HEK293 (cell line): ENCODE measurements at regions not wholly inside any gene's neighbourhood (a gene's known extent, or its start where the extent isn't known, plus 50 kb on each side); places are given as distances from the start of the nearest gene placed in this dataset.

ENCODE experiments used
- CTCF ChIA-PET: fragments of 350-600 bp; formaldehyde crosslinking; extraction: SDS; loops from one replicate; lab custom pipeline; 2021; ENCODE audit warnings: antibody characterized with exemption; lab: Yijun Ruan, JAX
- POLR2A ChIA-PET: fragments of 300-600 bp; formaldehyde crosslinking; extraction: SDS; loops from one replicate; lab custom pipeline; 2020; ENCODE audit warnings: antibody characterized with exemption, inconsistent platforms; lab: Yijun Ruan, JAX
- H3K27ac ChIP-seq: fragments of 200-500 bp; sonication (Bioruptor generic); 2 replicates; pipeline ENCODE4 v1.5.1; 2014; ENCODE audit warnings: low read depth, low read length, control low read depth, inconsistent platforms; ENCODE audit errors: extremely low read depth
- H3K36me3 ChIP-seq, 2 experiments: fragments of 200-500 bp in 1 of 2; sonication (Bioruptor generic) in 1 of 2; 1 replicate in 1 of 2; 2 replicates in 1 of 2; pipeline ENCODE4 v1.5.1; 2014 to 2017; ENCODE audit warnings: inconsistent platforms in 2 of 2, low read length in 2 of 2; ENCODE audit not compliant: control insufficient read depth in 2 of 2, insufficient read depth in 1 of 2
- H3K4me1 ChIP-seq: fragments of 200-500 bp; sonication (Bioruptor generic); 2 replicates; pipeline ENCODE4 v1.5.1; 2014; ENCODE audit warnings: mild to moderate bottlenecking, low read length, inconsistent platforms; ENCODE audit not compliant: control insufficient read depth, insufficient read depth
- H3K4me3 ChIP-seq: 2 replicates; pipeline ENCODE4 v1.5.1; 2011; ENCODE audit warnings: low read depth, mild to moderate bottlenecking, control low read depth, low read length, moderate library complexity
- H3K9me3 ChIP-seq: fragments of 200-500 bp; sonication (Bioruptor generic); 2 replicates; pipeline ENCODE4 v1.5.1; 2014; ENCODE audit warnings: low read depth, low read length, inconsistent platforms; ENCODE audit not compliant: control insufficient read depth, insufficient read depth
- GLI2 ChIP-seq: fragments of 450-650 bp; formaldehyde crosslinking; IDR thresholded peaks from 2 replicates; pipeline ENCODE4; 2017; ENCODE audit warnings: missing biosample characterization, missing genetic modification characterization, low read depth, borderline replicate concordance
- GLI4 ChIP-seq: fragments of 450-650 bp; formaldehyde crosslinking; IDR thresholded peaks from 2 replicates; pipeline ENCODE4 v1.5.1; 2016; ENCODE audit warnings: missing biosample characterization, missing genetic modification characterization
- KLF7 ChIP-seq: fragments of 450-650 bp; formaldehyde crosslinking; IDR thresholded peaks from 2 replicates; pipeline ENCODE4 v1.5.1; 2016; ENCODE audit warnings: missing biosample characterization, missing genetic modification characterization, borderline replicate concordance
- MZF1 ChIP-seq: fragments of 450-650 bp; formaldehyde crosslinking; IDR thresholded peaks from 2 replicates; pipeline ENCODE4 v1.5.1; 2017; ENCODE audit warnings: missing biosample characterization, missing genetic modification characterization, borderline replicate concordance
- TCF7L2 ChIP-seq: IDR thresholded peaks from 2 replicates; pipeline ENCODE4 v1.6.1; 2011; ENCODE audit warnings: low read depth, mild to moderate bottlenecking, inconsistent platforms, low read length, moderate library complexity, borderline replicate concordance
- ZBTB20 ChIP-seq: fragments of 450-650 bp; formaldehyde crosslinking; IDR thresholded peaks from 2 replicates; pipeline ENCODE4 v1.5.1; 2016; ENCODE audit warnings: missing biosample characterization, missing genetic modification characterization
- ZBTB48 ChIP-seq: fragments of 450-650 bp; formaldehyde crosslinking; IDR thresholded peaks from 2 replicates; pipeline ENCODE4 v1.5.1; 2016; ENCODE audit warnings: missing biosample characterization, missing genetic modification characterization
- ZFHX2 ChIP-seq: fragments of 450-650 bp; formaldehyde crosslinking; conservative IDR thresholded peaks from 2 replicates; pipeline ENCODE4 v1.5.1; 2016; ENCODE audit warnings: missing biosample characterization, missing genetic modification characterization
- ZFP37 ChIP-seq: fragments of 450-650 bp; formaldehyde crosslinking; IDR thresholded peaks from 2 replicates; pipeline ENCODE4 v1.5.1; 2016; ENCODE audit warnings: missing biosample characterization, missing genetic modification characterization
- ZNF169 ChIP-seq: fragments of 450-650 bp; formaldehyde crosslinking; IDR thresholded peaks from 2 replicates; pipeline ENCODE4 v1.5.1; 2016; ENCODE audit warnings: missing biosample characterization, missing genetic modification characterization
- ZNF175 ChIP-seq: fragments of 450-650 bp; formaldehyde crosslinking; IDR thresholded peaks from 2 replicates; pipeline ENCODE4 v1.5.1; 2016; ENCODE audit warnings: missing biosample characterization, missing genetic modification characterization
- ZNF19 ChIP-seq: fragments of 450-650 bp; formaldehyde crosslinking; IDR thresholded peaks from 2 replicates; pipeline ENCODE4; 2016; ENCODE audit warnings: missing biosample characterization, missing genetic modification characterization, low read depth
- ZNF221 ChIP-seq: fragments of 450-650 bp; formaldehyde crosslinking; IDR thresholded peaks from 2 replicates; pipeline ENCODE4 v1.5.1; 2017; ENCODE audit warnings: missing biosample characterization, missing genetic modification characterization, borderline replicate concordance
- ZNF292 ChIP-seq: fragments of 450-650 bp; formaldehyde crosslinking; IDR thresholded peaks from 2 replicates; pipeline ENCODE4 v1.5.1; 2016; ENCODE audit warnings: low read depth, missing biosample characterization, missing genetic modification characterization, borderline replicate concordance
- ZNF335 ChIP-seq: fragments of 450-650 bp; formaldehyde crosslinking; conservative IDR thresholded peaks from 2 replicates; pipeline ENCODE4 v1.5.1; 2016; ENCODE audit warnings: missing biosample characterization, missing genetic modification characterization
- ZNF433 ChIP-seq: fragments of 450-650 bp; formaldehyde crosslinking; IDR thresholded peaks from 2 replicates; pipeline ENCODE4 v1.5.1; 2016; ENCODE audit warnings: missing biosample characterization, missing genetic modification characterization, low read depth
- ZNF530 ChIP-seq: fragments of 450-650 bp; formaldehyde crosslinking; IDR thresholded peaks from 2 replicates; pipeline ENCODE4 v1.5.1; 2016; ENCODE audit warnings: low read depth, missing biosample characterization, missing genetic modification characterization
- ZNF561 ChIP-seq: fragments of 450-650 bp; IDR thresholded peaks from 2 replicates; pipeline ENCODE4 v1.5.1; 2018; ENCODE audit warnings: missing biosample characterization, missing genetic modification characterization, borderline replicate concordance
- ZNF596 ChIP-seq: fragments of 450-650 bp; IDR thresholded peaks from 2 replicates; pipeline ENCODE4 v1.5.0; 2018; ENCODE audit warnings: missing biosample characterization, mild to moderate bottlenecking, missing genetic modification characterization, moderate library complexity
- ZNF600 ChIP-seq: fragments of 450-650 bp; formaldehyde crosslinking; IDR thresholded peaks from 2 replicates; pipeline ENCODE4 v1.5.1; 2016; ENCODE audit warnings: missing biosample characterization, missing genetic modification characterization
- ZNF621 ChIP-seq: fragments of 450-650 bp; formaldehyde crosslinking; IDR thresholded peaks from 2 replicates; pipeline ENCODE4 v1.5.1; 2017; ENCODE audit warnings: missing biosample characterization, missing genetic modification characterization
- ZNF658 ChIP-seq: fragments of 450-650 bp; formaldehyde crosslinking; IDR thresholded peaks from 2 replicates; pipeline ENCODE4; 2016; ENCODE audit warnings: missing biosample characterization, missing genetic modification characterization
- ZNF664 ChIP-seq: fragments of 450-650 bp; formaldehyde crosslinking; IDR thresholded peaks from 2 replicates; pipeline ENCODE4 v1.5.1; 2016; ENCODE audit warnings: missing biosample characterization, missing genetic modification characterization
- ZNF670 ChIP-seq: fragments of 450-650 bp; formaldehyde crosslinking; IDR thresholded peaks from 2 replicates; pipeline ENCODE4 v1.5.1; 2016; ENCODE audit warnings: missing biosample characterization, missing genetic modification characterization, low read depth
- ZNF701 ChIP-seq: fragments of 450-650 bp; formaldehyde crosslinking; IDR thresholded peaks from 2 replicates; pipeline ENCODE4 v1.5.1; 2016; ENCODE audit warnings: missing biosample characterization, missing genetic modification characterization
- TF ChIP-seq, protein P1 (sequence below): fragments of 450-650 bp; formaldehyde crosslinking; IDR thresholded peaks from 2 replicates; pipeline ENCODE4 v1.5.1; 2016; ENCODE audit warnings: missing biosample characterization, missing genetic modification characterization, borderline replicate concordance
- TF ChIP-seq, protein P2 (sequence below): fragments of 450-650 bp; formaldehyde crosslinking; IDR thresholded peaks from 2 replicates; pipeline ENCODE4 v1.5.1; 2016; ENCODE audit warnings: missing biosample characterization, missing genetic modification characterization
- TF ChIP-seq, protein P3 (sequence below): fragments of 450-650 bp; formaldehyde crosslinking; IDR thresholded peaks from 2 replicates; pipeline ENCODE4; 2016; ENCODE audit warnings: missing biosample characterization, missing genetic modification characterization
- TF ChIP-seq, protein P4 (sequence below): fragments of 450-650 bp; formaldehyde crosslinking; IDR thresholded peaks from 2 replicates; pipeline ENCODE4 v1.5.1; 2016; ENCODE audit warnings: missing biosample characterization, missing genetic modification characterization

DNA sequence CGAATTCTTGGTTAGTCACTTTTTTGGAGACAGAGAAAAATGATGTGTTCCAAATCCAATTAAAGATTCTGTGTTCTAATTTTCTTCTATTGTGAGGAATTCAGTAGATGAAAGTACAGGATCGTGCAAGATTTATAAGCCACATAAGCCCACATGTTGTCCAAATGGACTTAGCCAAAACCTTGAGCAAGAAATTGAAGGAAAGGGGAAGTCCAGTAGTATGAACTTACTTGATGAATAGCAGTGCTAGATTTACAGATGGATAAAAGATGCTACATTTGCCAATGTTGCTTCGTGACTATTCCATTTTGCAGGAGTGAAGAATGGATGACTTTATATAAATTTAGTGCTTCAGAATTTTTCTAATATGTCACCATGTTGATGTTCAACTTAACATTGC is 120.0 kb upstream of the ATP11B start (continued):
- TF ChIP-seq ZNF221 (tag by site-specific recombination) (no peak), ZNF658 (tag by site-specific recombination) (no peak), ZNF701 (tag by site-specific recombination) (no peak), GLI2 (tag by site-specific recombination) (no peak), ZNF670 (no peak)

DNA sequence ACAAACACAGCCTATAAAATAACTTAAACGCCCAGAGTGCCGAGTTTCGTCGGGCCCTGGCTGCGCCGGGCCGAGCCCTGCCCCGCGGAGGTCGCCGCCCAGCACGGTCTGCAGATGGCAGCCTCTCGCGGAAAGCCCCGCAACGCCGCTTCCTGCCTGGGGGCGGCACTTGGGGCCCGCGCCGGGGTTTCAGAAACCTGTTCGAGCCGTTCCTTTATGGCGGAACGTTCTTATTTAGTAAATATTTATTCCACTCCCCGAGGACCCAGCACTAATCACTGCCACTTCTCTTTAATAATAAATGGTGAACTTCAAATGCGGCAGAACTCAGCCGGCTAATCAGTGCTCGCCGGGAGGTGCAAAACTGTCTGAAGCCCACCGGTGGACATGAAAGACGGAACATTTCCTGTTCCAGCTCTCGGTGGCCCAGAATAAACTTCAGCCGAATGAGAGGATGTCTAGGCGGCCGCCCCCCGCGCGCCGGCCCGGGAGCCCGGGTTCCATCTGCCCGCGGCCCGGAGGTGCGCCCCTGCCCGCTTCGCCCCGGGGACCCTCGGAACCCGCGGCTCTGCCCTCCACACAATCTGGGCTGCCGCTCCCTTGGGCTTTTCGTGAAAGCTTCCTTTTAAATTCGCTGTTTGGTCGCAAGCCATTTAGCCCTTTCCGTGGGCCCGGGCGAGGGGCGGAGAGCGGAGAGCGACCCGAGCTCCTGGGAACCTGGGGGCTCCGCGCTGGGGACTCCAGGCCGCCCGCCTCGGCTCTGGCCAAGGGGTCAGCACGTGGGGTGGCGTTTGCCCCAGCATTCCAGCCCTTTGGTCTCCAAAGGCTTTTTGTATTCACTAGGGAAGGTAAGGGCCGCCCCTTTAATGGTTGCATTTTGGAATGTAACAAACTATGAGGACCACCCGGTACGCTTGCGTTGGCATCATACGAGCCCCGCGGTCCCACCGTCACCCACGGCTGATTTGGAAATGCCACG is 110.8 kb upstream of the ATP11B start:
- Histone ChIP-seq H3K27ac (peak overlapping the region; percentile 75), H3K36me3 (no peaks in the 10 kb centered on the region), H3K4me3 (peak overlapping the region; percentile 33), H3K4me1 (no peaks in the 10 kb centered on the region; the same call in 1 of the 2 replicates), H3K9me3 (no peaks in the 10 kb centered on the region)
- POLR2A ChIA-PET, result no interaction called here
- CTCF ChIA-PET, result interaction anchor here (0.8 to 5.2 kb wide), 6 partner anchors 34 to 981 kb away, joined by 3 to 29 read pairs (median 4); no protein-coding TSS in a partner anchor
- TF ChIP-seq, protein P1, sequence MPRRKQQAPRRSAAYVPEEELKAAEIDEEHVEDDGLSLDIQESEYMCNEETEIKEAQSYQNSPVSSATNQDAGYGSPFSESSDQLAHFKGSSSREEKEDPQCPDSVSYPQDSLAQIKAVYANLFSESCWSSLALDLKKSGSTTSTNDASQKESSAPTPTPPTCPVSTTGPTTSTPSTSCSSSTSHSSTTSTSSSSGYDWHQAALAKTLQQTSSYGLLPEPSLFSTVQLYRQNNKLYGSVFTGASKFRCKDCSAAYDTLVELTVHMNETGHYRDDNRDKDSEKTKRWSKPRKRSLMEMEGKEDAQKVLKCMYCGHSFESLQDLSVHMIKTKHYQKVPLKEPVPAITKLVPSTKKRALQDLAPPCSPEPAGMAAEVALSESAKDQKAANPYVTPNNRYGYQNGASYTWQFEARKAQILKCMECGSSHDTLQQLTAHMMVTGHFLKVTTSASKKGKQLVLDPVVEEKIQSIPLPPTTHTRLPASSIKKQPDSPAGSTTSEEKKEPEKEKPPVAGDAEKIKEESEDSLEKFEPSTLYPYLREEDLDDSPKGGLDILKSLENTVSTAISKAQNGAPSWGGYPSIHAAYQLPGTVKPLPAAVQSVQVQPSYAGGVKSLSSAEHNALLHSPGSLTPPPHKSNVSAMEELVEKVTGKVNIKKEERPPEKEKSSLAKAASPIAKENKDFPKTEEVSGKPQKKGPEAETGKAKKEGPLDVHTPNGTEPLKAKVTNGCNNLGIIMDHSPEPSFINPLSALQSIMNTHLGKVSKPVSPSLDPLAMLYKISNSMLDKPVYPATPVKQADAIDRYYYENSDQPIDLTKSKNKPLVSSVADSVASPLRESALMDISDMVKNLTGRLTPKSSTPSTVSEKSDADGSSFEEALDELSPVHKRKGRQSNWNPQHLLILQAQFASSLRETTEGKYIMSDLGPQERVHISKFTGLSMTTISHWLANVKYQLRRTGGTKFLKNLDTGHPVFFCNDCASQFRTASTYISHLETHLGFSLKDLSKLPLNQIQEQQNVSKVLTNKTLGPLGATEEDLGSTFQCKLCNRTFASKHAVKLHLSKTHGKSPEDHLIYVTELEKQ (tag by site-specific recombination), result no peak
- TF ChIP-seq ZNF433, result no peak
- no peak for TF ChIP-seq ZNF292 (tag by site-specific recombination)
- TF ChIP-seq ZNF561, result peak; percentile 15; the same call in 1 of the 2 replicates
- no peak for TF ChIP-seq ZNF600
- TF ChIP-seq ZFP37 (tag by site-specific recombination), result no peak
- TF ChIP-seq, protein P2, sequence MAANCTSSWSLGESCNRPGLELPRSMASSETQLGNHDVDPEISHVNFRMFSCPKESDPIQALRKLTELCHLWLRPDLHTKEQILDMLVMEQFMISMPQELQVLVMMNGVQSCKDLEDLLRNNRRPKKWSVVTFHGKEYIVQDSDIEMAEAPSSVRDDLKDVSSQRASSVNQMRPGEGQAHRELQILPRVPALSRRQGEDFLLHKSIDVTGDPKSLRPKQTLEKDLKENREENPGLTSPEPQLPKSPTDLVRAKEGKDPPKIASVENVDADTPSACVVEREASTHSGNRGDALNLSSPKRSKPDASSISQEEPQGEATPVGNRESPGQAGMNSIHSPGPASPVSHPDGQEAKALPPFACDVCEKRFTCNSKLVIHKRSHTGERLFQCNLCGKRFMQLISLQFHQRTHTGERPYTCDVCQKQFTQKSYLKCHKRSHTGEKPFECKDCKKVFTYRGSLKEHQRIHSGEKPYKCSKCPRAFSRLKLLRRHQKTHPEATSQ, result no peak
- no peak for TF ChIP-seq GLI4 (tag by site-specific recombination)
- no peak for TF ChIP-seq KLF7 (tag by site-specific recombination)
- no peak for TF ChIP-seq TCF7L2
- TF ChIP-seq ZFHX2 (tag by site-specific recombination), result no peak
- TF ChIP-seq, protein P3, sequence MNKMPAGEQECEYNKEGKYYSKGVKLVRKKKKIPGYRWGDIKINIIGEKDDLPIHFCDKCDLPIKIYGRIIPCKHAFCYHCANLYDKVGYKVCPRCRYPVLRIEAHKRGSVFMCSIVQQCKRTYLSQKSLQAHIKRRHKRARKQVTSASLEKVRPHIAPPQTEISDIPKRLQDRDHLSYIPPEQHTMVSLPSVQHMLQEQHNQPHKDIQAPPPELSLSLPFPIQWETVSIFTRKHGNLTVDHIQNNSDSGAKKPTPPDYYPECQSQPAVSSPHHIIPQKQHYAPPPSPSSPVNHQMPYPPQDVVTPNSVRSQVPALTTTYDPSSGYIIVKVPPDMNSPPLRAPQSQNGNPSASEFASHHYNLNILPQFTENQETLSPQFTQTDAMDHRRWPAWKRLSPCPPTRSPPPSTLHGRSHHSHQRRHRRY, result no peak
- no peak for TF ChIP-seq ZNF701 (tag by site-specific recombination)
- TF ChIP-seq ZNF530 (tag by site-specific recombination), result no peak
- TF ChIP-seq ZNF175 (tag by site-specific recombination), result no peak
- no peak for TF ChIP-seq ZNF658 (tag by site-specific recombination)
- TF ChIP-seq ZNF621 (tag by site-specific recombination), result no peak
- TF ChIP-seq MZF1 (tag by site-specific recombination), result no peak
- TF ChIP-seq ZNF335, result peak; percentile 84
- peak; percentile 55; the same call in 1 of the 2 replicates for TF ChIP-seq ZBTB20 (tag by site-specific recombination)
- no peak for TF ChIP-seq ZNF169 (tag by site-specific recombination)
- TF ChIP-seq ZNF19 (tag by site-specific recombination), result no peak
- no peak for TF ChIP-seq ZBTB48
- TF ChIP-seq, protein P4, sequence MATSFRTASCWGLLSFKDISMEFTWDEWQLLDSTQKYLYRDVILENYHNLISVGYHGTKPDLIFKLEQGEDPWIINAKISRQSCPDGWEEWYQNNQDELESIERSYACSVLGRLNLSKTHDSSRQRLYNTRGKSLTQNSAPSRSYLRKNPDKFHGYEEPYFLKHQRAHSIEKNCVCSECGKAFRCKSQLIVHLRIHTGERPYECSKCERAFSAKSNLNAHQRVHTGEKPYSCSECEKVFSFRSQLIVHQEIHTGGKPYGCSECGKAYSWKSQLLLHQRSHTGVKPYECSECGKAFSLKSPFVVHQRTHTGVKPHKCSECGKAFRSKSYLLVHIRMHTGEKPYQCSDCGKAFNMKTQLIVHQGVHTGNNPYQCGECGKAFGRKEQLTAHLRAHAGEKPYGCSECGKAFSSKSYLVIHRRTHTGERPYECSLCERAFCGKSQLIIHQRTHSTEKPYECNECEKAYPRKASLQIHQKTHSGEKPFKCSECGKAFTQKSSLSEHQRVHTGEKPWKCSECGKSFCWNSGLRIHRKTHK, result no peak
- no peak for TF ChIP-seq ZNF596 (tag by site-specific recombination)
- no peak for TF ChIP-seq ZNF664 (tag by site-specific recombination)
